Heart left ventricle (tissue), 16 donors: ENCODE measurements at regions not wholly inside any gene's neighbourhood (a gene's known extent, or its start where the extent isn't known, plus 50 kb on each side); places are given as distances from the start of the nearest gene placed in this dataset.
A peak's percentile ranks its signal among the peaks of the same experiment; 100 is the strongest.

Experiments
- ATAC-seq, 4 donors: fragments of 200-7000 bp; cut with Tn5 transposase; one replicate each; pipeline ENCODE4 v1.9.1; 2020 to 2022; ENCODE audit warnings: moderate library complexity in 4 of 4, mild to moderate bottlenecking in 3 of 4, moderate number of reproducible peaks in 1 of 4
- DNase-seq, 5 donors: peaks; one replicate each; pipeline ENCODE4 v3.0.0-alpha.2; 2020
- H3K27ac ChIP-seq, 12 donors: fragments of 200-600 bp; sonication (generic) in 4 of 12; one replicate each; pipeline versions ENCODE4 v1.5.0 to v1.8.0; 2016 to 2022; ENCODE audit warnings: mild to moderate bottlenecking in 2 of 12
- H3K27me3 ChIP-seq, 9 donors: fragments of 200-600 bp; sonication (generic) in 2 of 9; one replicate each; pipeline versions ENCODE4 v1.5.1 to v1.8.0; 2016 to 2022; ENCODE audit warnings: mild to moderate bottlenecking in 3 of 9
- H3K36me3 ChIP-seq, 9 donors: fragments of 200-600 bp; sonication (generic) in 2 of 9; one replicate each; pipeline versions ENCODE4 v1.5.0 to v1.8.0; 2018 to 2022; ENCODE audit warnings: mild to moderate bottlenecking in 2 of 9
- H3K4me1 ChIP-seq, 12 donors: fragments of 200-600 bp; sonication (generic) in 4 of 12; one replicate each; pipeline versions ENCODE4 v1.5.0 to v1.8.0; 2016 to 2022; ENCODE audit warnings: mild to moderate bottlenecking in 3 of 12
- H3K4me3 ChIP-seq, 12 donors: fragments of 200-600 bp; sonication (generic) in 4 of 12; one replicate each; pipeline versions ENCODE4 v1.5.0 to v1.8.0; 2017 to 2022; ENCODE audit warnings: mild to moderate bottlenecking in 9 of 12, moderate library complexity in 4 of 12
- H3K9me3 ChIP-seq, 12 donors: fragments of 200-600 bp; sonication (generic) in 4 of 12; one replicate each; pipeline versions ENCODE4 v1.5.0 to v1.8.0; 2016 to 2022; ENCODE audit warnings: mild to moderate bottlenecking in 1 of 12
- POLR2A ChIP-seq, 2 donors: fragments of 450-650 bp; IDR thresholded peaks; one replicate each; pipeline ENCODE4 v1.6.1; 2017; ENCODE audit warnings: antibody characterized with exemption in 2 of 2, mild to moderate bottlenecking in 2 of 2, moderate library complexity in 2 of 2
- WGBS, 4 donors: extraction: QIAGEN DNeasy Blood & Tissue Kit in 2 of 4; methylation state at CpG; one replicate each; pipeline versions ENCODE4 v1.1.5 to v1.1.7; 2013 to 2018; 5-methylcytosine and 5-hydroxymethylcytosine counted together
- intact Hi-C, 10 donors: fragments of 100-400 bp; cut with DNase I; formaldehyde crosslinking; loops; one replicate each; pipeline versions ENCODE4 v1.11.1 to v1.14.2; 2022
- TF ChIP-seq, protein P1 (sequence below), 12 donors: fragments of 200-600 bp; sonication (generic) in 4 of 12; IDR thresholded peaks; one replicate each; pipeline versions ENCODE4 v1.5.0 to v1.8.0; 2018 to 2022; ENCODE audit warnings: antibody characterized with exemption in 12 of 12, mild to moderate bottlenecking in 5 of 12
- donor health status: ischemic (EF 13 %, LVEDD 7.1; RV severe dilation, severe dysfunction).
- donor health status: healthy with polysubstance abuse.
- donor health status: DM: no; HTN: yes; CAD: no.
- donor health status: DM: no; HTN: no; CAD: no.
- donor health status: ischemic (EF 25% LVEDD 6.9; RV normal size, moderate dysfunction).
- donor health status: ischemic (EF 25% LVEDD 5.7; RV mildly dilated, moderate dysfunction).
- donor health status: healthy.
- donor health status: DM: yes; HTN: yes; CAD: no.
- donor health status: ischemic (EF 35%, LVEDD 5.7; RV mildly dilated, moderate dysfunction).
- donor health status: nonischemic (EF 11% LVEDD 7.7; RV severe dilation, severe dysfunction).
- donor health status: DM: yes; HTN: yes; CAD: no.
- donor health status: PGD.
- donor health status: ischemic (EF 29% LVEDD 5.4; RV normal size, mild dysfunction).
- donor health status: nonischemic (EF 23%, LVEDD 6.1; RV moderate dilation, normal function).

- intact Hi-C loops, result loop anchor here in 1 of 10 donors (10.0 kb wide), 1 partner anchor 83 kb away; no protein-coding TSS in a partner anchor
- 70 to 85% (median 75%) methylated on average over 2 of the region's 2 CpGs for WGBS, 4 donors
- peak overlapping the region in 7 of 12 donors; percentile 5 to 51 (median 28) for H3K27ac ChIP-seq
- ATAC-seq (no peak), DNase-seq (peak in 1 of 5 donors; percentile 63)
- H3K4me1 ChIP-seq, result peaks cover 0 to 28% (median 3%) of the 10 kb centered on the region in 12 donors
- H3K36me3 ChIP-seq, result no peaks in the 10 kb centered on the region
- H3K4me3 ChIP-seq, result no peak overlapping the region
- H3K9me3 ChIP-seq, result no peaks in the 10 kb centered on the region
- H3K27me3 ChIP-seq, result no peaks in the 10 kb centered on the region
- TF ChIP-seq POLR2A (IDR thresholded peaks at IDR 0.05), result no peak
- TF ChIP-seq, protein P1, sequence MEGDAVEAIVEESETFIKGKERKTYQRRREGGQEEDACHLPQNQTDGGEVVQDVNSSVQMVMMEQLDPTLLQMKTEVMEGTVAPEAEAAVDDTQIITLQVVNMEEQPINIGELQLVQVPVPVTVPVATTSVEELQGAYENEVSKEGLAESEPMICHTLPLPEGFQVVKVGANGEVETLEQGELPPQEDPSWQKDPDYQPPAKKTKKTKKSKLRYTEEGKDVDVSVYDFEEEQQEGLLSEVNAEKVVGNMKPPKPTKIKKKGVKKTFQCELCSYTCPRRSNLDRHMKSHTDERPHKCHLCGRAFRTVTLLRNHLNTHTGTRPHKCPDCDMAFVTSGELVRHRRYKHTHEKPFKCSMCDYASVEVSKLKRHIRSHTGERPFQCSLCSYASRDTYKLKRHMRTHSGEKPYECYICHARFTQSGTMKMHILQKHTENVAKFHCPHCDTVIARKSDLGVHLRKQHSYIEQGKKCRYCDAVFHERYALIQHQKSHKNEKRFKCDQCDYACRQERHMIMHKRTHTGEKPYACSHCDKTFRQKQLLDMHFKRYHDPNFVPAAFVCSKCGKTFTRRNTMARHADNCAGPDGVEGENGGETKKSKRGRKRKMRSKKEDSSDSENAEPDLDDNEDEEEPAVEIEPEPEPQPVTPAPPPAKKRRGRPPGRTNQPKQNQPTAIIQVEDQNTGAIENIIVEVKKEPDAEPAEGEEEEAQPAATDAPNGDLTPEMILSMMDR (IDR thresholded peaks at IDR 0.05), result no peak
These were observed 287.0 kb upstream of the SLC14A2 start for GRCh38 chr18:45328296-45328695.

DNA sequence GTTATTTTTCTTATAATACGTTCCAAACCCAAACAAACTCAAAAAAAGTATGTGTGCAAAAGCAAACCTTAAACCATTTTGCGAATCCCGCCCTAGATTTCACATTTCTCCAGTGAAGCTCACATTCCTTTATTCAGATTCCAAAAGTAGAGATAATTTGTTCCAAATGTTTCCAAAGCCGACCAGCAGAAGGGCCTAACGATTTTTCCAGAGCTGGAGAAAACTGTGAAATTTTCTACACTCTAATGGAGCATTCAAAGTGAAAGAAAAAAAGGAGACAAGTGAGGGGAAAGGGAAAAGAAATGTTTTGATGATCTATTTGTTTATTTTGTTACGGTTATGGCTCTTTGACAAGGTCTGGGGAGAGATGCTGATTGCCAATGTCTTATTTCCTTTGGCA is 286.5 kb upstream of the SLC14A2 start:
- Histone ChIP-seq H3K4me3 (no peak overlapping the region), H3K4me1 (peaks cover 0 to 26% (median 3%) of the 10 kb centered on the region in 12 donors), H3K27ac (peak overlapping the region in 6 of 12 donors; percentile 5 to 51 (median 35)), H3K9me3 (no peaks in the 10 kb centered on the region), H3K27me3 (no peaks in the 10 kb centered on the region), H3K36me3 (no peaks in the 10 kb centered on the region)
- intact Hi-C loops, result loop anchor here in 1 of 10 donors (10.0 kb wide), 1 partner anchor 84 kb away; no protein-coding TSS in a partner anchor
- WGBS, 4 donors, result 61 to 72% (median 70%) methylated on average over 6 of the region's 6 CpGs
- DNase-seq, result no peak
- TF ChIP-seq POLR2A (IDR thresholded peaks at IDR 0.05), result no peak
- TF ChIP-seq, protein P1 (IDR thresholded peaks at IDR 0.05), result no peak
- peak in 1 of 4 donors; percentile 41 for ATAC-seq

DNA sequence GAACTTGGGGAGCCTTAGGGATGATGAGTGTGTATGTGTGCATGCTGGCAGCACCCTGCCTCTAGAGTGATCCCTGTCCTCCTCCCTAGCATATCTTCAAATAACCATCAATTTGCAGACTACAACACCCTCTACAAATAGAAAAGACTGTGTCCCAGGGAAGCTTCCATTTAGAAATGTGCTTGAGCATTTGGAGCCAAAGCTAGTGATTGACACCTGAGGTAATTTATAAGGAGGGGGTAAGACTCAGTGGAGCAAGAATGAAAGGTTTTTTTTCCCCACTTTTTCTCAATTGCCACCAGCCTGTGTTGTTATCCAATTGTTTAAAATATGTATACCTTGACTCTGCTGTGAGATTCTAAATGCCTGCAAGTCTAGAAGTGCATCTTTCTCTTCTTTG is 286.0 kb upstream of the SLC14A2 start:
- TF ChIP-seq, protein P1 (IDR thresholded peaks at IDR 0.05), result no peak
- no peak for TF ChIP-seq POLR2A (IDR thresholded peaks at IDR 0.05)
- no peaks in the 10 kb centered on the region for H3K36me3 ChIP-seq
- intact Hi-C loops, result loop anchor here in 1 of 10 donors (10.0 kb wide), 1 partner anchor 85 kb away; no protein-coding TSS in a partner anchor
- H3K4me3 ChIP-seq, result no peak overlapping the region
- no peak for ATAC-seq
- peak overlapping the region in 4 of 12 donors; percentile 5 to 51 (median 24) for H3K27ac ChIP-seq
- no peaks in the 10 kb centered on the region for H3K27me3 ChIP-seq
- no peaks in the 10 kb centered on the region for H3K9me3 ChIP-seq
- DNase-seq, result no peak
- peaks cover 0 to 21% (median 3%) of the 10 kb centered on the region in 12 donors for H3K4me1 ChIP-seq

DNA sequence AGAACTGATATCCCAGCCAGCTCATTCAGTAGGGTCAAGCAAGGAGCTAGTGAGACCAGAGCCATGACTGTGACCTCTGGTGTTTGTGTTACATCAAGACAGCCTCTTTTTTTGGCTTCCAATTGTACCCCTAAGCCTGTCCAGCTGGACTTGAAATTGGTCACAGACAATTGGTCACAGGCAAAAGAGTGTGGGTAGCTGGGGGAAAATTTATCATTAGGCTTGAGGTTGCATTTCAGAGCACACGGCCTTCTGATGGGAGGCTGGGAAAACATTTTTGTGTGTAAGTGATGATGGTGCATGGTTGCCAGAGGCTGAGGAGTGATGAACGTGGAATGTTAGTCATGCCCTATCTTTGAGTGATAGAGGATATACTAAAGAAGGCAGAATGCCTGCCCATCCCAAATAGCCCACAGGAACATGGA is 285.1 kb upstream of the SLC14A2 start:
- WGBS, 4 donors, result 53 to 60% (median 55%) methylated on average over 2 of the region's 2 CpGs
- DNase-seq (no peak), ATAC-seq (peak; percentile 34 to 75 (median 57))
- no peak for TF ChIP-seq POLR2A (IDR thresholded peaks at IDR 0.05)
- TF ChIP-seq, protein P1 (IDR thresholded peaks at IDR 0.05), result no peak
- intact Hi-C loops, result no loop called here
- Histone ChIP-seq H3K9me3 (no peaks in the 10 kb centered on the region), H3K36me3 (no peaks in the 10 kb centered on the region), H3K27me3 (no peaks in the 10 kb centered on the region), H3K4me1 (peaks cover 0 to 20% (median 3%) of the 10 kb centered on the region in 12 donors), H3K4me3 (no peak overlapping the region), H3K27ac (peak overlapping the region in 1 of 12 donors; percentile 28)
